Coronary artery (tissue), 2 donors: ENCODE measurements at regions not wholly inside any gene's neighbourhood (a gene's known extent, or its start where the extent isn't known, plus 50 kb on each side); places are given as distances from the start of the nearest gene placed in this dataset.

Experiments
- DNase-seq: peaks from one replicate; pipeline ENCODE4 v3.0.0-alpha.2; 2017; ENCODE audit warnings: low spot score
- H3K27ac ChIP-seq, 2 donors: fragments of 200-600 bp; sonication (generic); one replicate each; pipeline ENCODE4 v1.5.1; 2016 to 2019
- H3K4me3 ChIP-seq: fragments of 200-600 bp; sonication (generic); 2 replicates; pipeline ENCODE4 v1.5.1; 2016; ENCODE audit warnings: mild to moderate bottlenecking, moderate library complexity
- TF ChIP-seq, protein P1 (sequence below): fragments of 200-600 bp; sonication (generic); IDR thresholded peaks from one replicate; pipeline ENCODE4 v1.5.1; 2019; ENCODE audit warnings: antibody characterized with exemption

DNA sequence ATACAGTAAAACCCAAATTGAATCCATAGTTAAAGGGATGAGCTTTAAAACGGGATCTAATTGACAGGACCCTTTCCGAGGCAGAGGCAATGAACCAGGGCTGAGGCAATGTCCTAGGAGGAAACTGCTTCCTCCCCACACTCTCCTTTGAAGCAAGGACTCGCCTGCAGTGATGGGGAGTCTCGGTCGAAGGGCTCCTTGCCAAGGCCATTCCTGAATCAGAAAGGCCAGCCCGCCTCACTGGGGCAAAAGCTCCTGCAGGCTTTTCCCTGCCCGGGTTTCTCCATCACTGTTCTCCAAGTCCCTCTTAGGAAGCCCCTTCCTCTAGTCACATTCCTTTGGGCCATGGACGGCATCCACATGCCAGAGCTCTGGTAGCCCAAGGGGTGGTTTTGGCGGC, 132.0 kb downstream of the RBFOX3 start:
- no peak overlapping the region for H3K4me3 ChIP-seq
- TF ChIP-seq, protein P1, sequence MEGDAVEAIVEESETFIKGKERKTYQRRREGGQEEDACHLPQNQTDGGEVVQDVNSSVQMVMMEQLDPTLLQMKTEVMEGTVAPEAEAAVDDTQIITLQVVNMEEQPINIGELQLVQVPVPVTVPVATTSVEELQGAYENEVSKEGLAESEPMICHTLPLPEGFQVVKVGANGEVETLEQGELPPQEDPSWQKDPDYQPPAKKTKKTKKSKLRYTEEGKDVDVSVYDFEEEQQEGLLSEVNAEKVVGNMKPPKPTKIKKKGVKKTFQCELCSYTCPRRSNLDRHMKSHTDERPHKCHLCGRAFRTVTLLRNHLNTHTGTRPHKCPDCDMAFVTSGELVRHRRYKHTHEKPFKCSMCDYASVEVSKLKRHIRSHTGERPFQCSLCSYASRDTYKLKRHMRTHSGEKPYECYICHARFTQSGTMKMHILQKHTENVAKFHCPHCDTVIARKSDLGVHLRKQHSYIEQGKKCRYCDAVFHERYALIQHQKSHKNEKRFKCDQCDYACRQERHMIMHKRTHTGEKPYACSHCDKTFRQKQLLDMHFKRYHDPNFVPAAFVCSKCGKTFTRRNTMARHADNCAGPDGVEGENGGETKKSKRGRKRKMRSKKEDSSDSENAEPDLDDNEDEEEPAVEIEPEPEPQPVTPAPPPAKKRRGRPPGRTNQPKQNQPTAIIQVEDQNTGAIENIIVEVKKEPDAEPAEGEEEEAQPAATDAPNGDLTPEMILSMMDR: no peak
- H3K27ac ChIP-seq: no peak overlapping the region
- DNase-seq: no peak

DNA sequence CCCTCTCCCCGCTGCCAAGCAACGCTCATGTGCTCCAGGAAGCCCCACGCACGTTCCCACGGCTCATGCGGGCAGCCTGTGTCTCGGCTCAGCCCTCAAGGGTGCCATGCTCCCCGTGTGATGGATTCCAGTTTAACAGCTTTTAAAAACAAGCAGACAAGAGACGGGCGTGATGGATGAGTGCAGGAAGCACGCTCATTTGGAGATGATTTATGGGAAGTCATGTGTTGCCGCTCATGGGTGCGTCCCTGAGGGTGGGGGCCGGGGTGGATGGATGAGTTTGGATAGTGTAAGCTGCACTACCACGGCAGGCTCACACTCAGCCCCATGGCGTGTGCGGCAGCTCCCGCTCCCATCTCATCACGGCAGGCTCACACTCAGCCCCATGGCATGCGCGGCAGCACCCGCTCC, 132.8 kb downstream of the RBFOX3 start:
- TF ChIP-seq, protein P1: no peak
- H3K27ac ChIP-seq: no peak overlapping the region
- DNase-seq: no peak
- no peak overlapping the region for H3K4me3 ChIP-seq

DNA sequence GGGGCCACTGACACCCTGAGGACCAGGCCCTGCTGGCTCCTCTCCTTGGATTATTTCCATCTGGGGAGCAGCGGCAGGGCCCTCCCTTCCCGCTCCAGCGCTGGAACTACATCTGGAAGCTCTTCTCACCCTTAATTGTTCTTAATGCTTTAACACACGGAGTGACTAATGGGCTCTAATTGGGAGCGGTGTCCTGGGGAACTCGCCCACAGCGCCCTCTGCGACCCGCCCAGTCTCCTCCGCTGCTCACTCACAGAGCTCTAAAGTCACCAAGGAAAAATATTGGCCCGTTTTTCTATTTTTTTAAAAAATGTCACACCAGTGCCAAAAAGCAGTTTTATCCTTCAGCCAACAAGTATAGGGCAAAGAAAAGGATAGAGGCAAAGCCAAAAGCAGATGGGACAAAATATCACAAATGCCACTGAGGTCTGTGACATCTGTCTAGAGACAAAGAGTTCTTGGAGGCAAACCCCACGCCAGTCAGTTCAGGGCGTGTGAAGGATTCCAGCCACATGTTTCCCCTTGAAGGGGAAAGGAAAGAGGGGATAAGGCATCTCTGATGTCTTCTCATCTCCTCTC, 134.7 kb downstream of the RBFOX3 start:
- H3K27ac ChIP-seq: no peak overlapping the region
- DNase-seq: no peak
- TF ChIP-seq, protein P1: no peak
- H3K4me3 ChIP-seq: no peak overlapping the region

DNA sequence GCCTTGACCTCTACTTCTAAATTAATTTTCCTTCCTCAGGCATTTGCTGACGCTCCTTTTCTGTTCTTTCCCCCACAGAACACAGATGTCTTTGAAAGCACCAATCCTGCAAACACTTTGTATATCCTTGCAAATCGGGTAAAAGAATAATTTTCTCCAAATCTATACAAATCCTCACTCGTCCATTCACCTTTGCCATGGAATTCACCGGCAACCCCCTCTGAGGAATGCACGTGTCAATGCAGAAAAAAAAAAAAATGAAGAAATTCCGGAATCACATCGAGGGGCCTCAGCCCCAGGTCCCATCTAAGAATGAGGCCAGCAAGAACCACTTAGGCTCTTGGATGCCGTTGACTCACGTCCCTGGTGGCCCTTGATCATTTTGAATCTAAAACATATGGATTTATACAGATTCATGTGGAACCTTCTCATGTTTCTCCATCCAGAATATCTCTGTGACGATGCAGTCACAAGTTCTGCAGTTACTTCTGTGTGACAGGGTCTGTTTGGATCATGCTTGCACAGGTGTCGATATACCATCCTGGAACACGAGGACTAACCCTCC, 136.9 kb downstream of the RBFOX3 start:
- no peak for DNase-seq
- no peak overlapping the region for H3K27ac ChIP-seq
- TF ChIP-seq, protein P1: no peak
- H3K4me3 ChIP-seq: no peak overlapping the region

DNA sequence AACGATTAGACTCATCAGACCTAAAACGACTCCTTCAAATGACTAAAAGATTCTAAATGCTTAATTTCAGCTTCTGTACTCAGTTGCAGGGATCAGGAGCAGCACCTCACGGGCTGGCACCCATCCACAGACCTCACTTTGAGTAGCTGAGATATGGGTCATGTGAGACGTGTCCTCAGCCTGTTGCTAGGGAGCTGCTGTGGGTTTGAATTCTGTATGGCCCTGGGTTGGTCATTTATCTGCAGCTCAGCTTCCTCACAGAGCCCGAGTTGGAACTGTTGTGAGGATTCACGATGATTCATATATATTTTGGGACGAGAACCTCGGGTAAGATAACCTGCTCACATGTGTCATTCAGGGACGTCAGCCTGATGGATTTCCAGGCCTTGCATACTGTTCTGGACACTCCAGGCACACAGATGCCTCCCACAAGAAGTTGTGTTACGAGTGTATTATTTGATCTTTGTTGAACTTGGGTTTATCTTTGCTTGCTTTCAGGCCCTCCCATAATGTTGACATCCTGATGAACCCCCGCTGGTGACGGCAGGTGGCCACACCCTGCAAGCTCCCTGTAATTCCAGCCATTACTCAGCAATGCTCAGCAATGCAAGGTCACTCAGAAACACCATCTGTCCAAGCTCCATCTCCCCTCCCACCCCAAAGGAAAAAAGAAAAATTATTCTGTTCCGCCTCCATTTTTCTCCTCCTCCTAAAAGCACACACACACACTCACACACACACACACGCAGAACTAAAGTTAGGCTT, 137.6 kb downstream of the RBFOX3 start:
- no peak for DNase-seq
- no peak overlapping the region for H3K27ac ChIP-seq
- H3K4me3 ChIP-seq: no peak overlapping the region

DNA sequence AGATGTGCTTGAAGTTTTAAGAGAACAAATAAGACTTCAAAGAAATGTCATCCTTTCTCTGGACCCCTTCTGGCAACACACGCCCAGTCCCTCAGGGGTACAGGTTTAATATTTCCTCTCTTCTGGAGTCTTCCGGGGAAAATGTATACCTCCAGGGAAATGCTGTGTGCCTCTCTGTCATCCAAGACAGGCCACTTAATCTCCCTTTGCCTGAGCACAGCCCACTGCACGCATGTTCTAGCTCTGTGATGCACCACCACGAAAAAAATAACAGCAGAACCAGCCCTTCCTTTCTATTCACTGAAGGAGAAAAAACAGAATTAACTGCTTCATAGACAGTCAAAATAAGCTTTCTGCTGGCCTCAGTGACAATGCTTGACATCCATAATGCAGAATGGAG, 140.1 kb downstream of the RBFOX3 start:
- TF ChIP-seq, protein P1: no peak
- no peak overlapping the region for H3K4me3 ChIP-seq
- H3K27ac ChIP-seq: no peak overlapping the region
- DNase-seq: no peak

More for the DNA sequence above, 137.6 kb downstream of the RBFOX3 start:
- TF ChIP-seq, protein P1: no peak

DNA sequence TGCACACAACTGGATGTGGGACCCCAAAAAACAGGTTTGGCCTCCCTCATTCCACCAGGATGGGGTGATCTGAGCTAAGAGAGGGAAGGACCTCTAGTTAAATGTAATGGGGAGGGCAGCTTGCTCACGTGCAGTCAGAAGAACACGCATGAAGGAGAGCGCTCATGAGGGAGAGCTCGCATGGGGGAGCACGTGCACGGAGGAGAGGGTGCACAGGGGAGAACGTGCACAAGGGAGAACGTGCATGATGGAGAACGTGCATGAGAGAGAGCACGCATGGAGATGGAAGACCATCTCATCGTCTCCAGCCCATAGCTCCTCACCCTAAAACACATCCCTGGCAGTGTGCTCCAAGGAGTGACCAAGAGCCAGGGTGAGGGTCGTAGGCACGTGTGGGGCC, 141.2 kb downstream of the RBFOX3 start:
- Histone ChIP-seq H3K27ac (no peak overlapping the region), H3K4me3 (no peak overlapping the region)
- no peak for DNase-seq
- TF ChIP-seq, protein P1: no peak
